HEK293T (cell line): ENCODE measurements at regions not wholly inside any gene's neighbourhood (a gene's known extent, or its start where the extent isn't known, plus 50 kb on each side); places are given as distances from the start of the nearest gene placed in this dataset.

Source experiments
- ARNT ChIP-seq: fragments of 450-650 bp; IDR thresholded peaks from 2 replicates; pipeline ENCODE4 v1.6.1; 2017; ENCODE audit warnings: mild to moderate bottlenecking
- BHLHE40 ChIP-seq: fragments of 450-650 bp; IDR thresholded peaks from 2 replicates; pipeline ENCODE4 v1.6.1; 2016; ENCODE audit warnings: mild to moderate bottlenecking, moderate library complexity, borderline replicate concordance
- CTBP1 ChIP-seq: fragments of 450-650 bp; IDR thresholded peaks from 2 replicates; pipeline ENCODE4 v1.6.1; 2016; ENCODE audit warnings: borderline replicate concordance
- ELF4 ChIP-seq: fragments of 450-650 bp; IDR thresholded peaks from 2 replicates; pipeline ENCODE4 v1.6.1; 2017; ENCODE audit warnings: antibody characterized with exemption
- FOXA1 ChIP-seq: fragments of 450-650 bp; IDR thresholded peaks from 2 replicates; pipeline ENCODE4 v1.6.1; 2016; ENCODE audit warnings: mild to moderate bottlenecking
- FOXM1 ChIP-seq: fragments of 450-650 bp; IDR thresholded peaks from 2 replicates; pipeline ENCODE4 v1.6.1; 2017; ENCODE audit warnings: mild to moderate bottlenecking, borderline replicate concordance
- HDGF ChIP-seq: fragments of 450-650 bp; IDR thresholded peaks from 2 replicates; pipeline ENCODE4 v1.6.1; 2017; ENCODE audit warnings: antibody characterized with exemption, borderline replicate concordance
- LEF1 ChIP-seq: fragments of 450-650 bp; IDR thresholded peaks from 2 replicates; pipeline ENCODE4 v1.6.1; 2017; ENCODE audit warnings: mild to moderate bottlenecking, borderline replicate concordance
- NFRKB ChIP-seq: fragments of 450-650 bp; IDR thresholded peaks from 2 replicates; pipeline ENCODE4 v1.6.1; 2016; ENCODE audit warnings: mild to moderate bottlenecking, moderate library complexity
- PKNOX1 ChIP-seq: fragments of 450-650 bp; IDR thresholded peaks from 2 replicates; pipeline ENCODE4 v1.6.1; 2016
- SP1 ChIP-seq: fragments of 450-650 bp; IDR thresholded peaks from 2 replicates; pipeline ENCODE4 v1.6.1; 2017
- SUZ12 ChIP-seq: fragments of 450-650 bp; IDR thresholded peaks from 2 replicates; pipeline ENCODE4 v1.6.1; 2016; ENCODE audit warnings: mild to moderate bottlenecking
- TARDBP ChIP-seq: fragments of 450-650 bp; IDR thresholded peaks from 2 replicates; pipeline ENCODE4 v1.6.1; 2016
- ZNF384 ChIP-seq: fragments of 450-650 bp; IDR thresholded peaks from 2 replicates; pipeline ENCODE4 v1.6.1; 2016

- no peak for TF ChIP-seq ELF4
- no peak for TF ChIP-seq TARDBP
- no peak for TF ChIP-seq FOXM1
- TF ChIP-seq ZNF384, result no peak
- no peak for TF ChIP-seq ARNT
- TF ChIP-seq PKNOX1, result no peak
- TF ChIP-seq SP1, result no peak
- TF ChIP-seq SUZ12, result no peak
- no peak for TF ChIP-seq FOXA1
- no peak for TF ChIP-seq BHLHE40
- no peak for TF ChIP-seq NFRKB
- no peak for TF ChIP-seq LEF1
- TF ChIP-seq CTBP1, result no peak
- TF ChIP-seq HDGF, result no peak
Measured at GRCh38 chr6:28816339-28816908, 107.4 kb downstream of the TRIM27 start.
